Stimulated activated CD4-positive, alpha-beta T cell treated with anti-CD3 and anti-CD28 coated beads, TNF-alpha, amount 100 ng/mL, for 48 hours (primary cell): ENCODE measurements at regions not wholly inside any gene's neighbourhood (a gene's known extent, or its start where the extent isn't known, plus 50 kb on each side); places are given as distances from the start of the nearest gene placed in this dataset.
"Not testable (repeated sequence)": the region's sequence is repeated elsewhere in the genome, so short reads cannot be mapped to it uniquely, and the experiment has no call there.

Source experiments
- DNase-seq, 3 donors: peaks; one replicate each; pipeline ENCODE4 v3.0.0-alpha.2; 2020; ENCODE audit warnings: low read depth in 3 of 3

DNA sequence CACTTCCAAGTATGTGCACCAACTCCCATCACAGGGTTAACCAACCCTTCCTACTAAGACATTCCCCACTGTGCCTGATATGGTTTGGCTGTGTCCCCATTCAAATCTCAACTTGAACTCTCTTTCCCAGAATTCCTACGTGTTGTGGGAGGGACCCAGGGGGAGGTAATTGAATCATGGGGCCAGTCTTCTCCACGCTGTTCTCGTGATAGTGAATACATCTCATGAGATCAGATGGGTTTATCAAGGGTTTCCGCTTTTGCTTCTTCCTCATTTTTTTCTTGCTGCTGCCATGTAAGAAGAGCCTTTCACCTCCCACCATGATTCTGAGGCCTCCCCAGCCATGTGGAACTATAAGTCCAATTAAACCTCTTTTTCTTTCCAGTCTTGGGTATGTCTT, 681.8 kb upstream of the TBX3 start:
- not testable (repeated sequence) for DNase-seq

DNA sequence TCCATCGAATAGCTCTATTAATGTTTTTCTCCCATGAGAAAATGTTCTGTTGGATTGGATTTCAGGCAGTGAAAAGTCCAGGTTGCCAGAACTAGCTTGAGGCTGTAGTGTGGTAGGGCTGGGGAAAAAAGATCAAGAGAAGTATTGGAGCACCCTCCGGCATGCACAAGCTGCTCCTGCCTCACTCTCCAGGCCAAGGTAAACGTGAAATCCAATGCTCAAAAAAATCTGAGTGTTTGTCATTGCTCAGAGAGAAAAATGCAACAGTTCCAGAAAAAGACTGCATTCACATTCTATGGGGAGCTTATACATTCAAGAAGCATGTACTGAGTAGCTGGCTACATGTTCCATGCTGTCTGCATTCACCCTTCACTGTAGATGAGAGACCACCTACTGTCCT, 680.9 kb upstream of the TBX3 start:
- no peak for DNase-seq

DNA sequence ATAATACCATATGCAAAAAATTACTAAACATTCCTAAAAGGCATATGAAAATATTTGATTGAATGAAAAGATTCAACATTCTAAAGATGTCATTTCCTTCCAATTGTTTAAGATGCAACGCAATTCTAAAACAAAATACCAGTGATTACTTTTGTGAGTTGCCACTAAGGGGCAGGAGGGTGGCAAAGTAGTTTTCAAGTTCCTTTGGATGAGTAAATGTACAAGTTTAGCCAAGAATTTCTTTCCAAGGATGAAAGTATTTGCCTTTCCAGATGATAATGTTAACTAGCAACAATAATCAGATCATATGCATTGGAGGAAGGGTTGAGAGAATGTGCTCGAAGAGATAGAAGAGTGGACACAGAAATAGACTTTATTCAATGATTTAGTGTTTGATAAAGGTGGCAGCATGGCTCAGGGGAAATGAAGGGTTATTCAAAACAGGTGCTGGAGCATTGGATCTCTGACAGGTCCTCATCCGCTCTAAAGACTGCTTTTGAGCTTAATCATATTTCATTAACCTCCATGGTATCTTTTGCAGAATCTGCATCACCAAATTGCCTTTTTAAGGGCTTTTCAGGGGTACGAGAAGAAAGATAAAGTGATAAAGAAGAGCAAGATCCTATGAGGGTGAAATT, 678.5 kb upstream of the TBX3 start:
- no peak for DNase-seq

DNA sequence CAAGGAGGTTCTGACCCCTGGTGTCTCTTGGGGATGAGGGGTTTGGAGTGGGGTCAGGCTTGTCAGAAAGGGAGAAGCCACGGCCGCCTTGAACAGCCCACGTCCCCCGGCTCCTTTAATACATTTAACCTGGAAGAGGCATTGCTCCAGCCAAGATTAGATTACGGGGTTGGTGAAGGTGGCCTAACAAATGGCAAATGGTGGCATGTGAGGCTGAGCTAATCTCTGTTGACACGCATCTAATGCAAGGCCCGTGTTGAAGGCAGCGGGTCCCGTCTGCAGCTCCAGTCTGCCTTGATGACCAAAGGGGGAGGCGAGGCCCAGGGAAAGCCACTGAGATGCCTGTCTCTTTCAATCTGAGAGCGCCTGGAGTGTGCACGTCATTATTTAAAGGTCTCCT, 673.7 kb upstream of the TBX3 start:
- no peak for DNase-seq

DNA sequence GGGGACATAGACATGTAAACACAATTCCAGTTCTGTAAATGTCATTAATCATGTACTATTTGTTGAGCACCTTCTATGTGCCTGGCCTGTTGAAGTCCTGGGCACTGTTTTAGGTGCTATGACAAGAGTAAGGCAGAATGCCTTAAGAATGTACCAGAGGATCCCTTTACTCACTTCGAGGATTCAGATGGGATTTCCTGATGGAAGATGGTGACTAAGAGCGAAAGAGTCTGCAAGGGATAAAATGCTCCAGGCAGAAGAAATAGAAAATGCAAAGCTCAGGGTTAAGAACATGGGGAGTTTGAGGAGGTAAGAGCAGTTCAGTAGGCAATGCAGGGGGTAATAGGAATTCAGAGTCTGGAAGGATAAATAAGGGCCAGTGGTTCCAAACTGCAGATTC, 671.3 kb upstream of the TBX3 start:
- DNase-seq, result no peak

DNA sequence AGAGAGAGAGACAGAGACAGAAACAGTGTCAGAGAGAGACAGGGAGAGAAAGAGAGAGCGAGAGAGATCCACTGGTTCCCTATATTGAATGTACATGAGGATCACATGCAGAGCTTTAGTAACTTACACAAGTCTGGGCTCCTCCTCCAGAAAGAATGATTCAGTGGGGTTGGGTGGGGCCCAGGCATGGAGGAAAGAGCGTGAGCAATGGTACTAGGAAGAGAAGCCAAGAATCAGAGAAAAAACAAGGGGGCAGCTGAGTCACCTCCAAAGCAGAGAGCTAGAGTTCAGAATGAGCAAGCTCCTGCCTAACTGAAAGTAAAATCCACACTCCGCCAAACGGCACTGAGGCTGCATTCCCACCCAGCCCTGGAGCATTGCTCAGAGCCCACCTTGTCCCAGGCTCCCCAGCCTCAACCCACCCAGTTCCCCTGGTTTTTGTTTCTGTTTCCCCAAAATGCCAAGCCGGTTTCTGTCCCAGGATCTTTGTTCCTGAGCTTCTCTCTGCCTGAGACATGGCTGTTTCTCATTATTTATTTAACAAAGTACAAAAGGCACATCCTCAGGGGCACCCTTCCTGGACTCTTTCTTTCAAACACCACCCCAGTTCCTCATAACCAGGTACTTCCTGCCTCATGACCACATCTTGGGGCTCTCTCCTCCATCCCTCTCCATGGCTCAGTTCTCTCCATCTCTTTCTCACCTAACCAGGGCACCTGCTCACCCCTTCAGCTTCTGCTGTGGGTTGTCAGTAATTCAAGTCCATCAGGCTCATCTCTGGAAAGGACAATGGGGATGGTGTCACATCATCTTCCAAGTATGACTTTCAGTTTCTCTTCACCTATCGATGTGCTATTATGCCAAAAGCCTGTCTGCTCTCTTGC, 670.3 kb upstream of the TBX3 start:
- peak in 1 of 3 donors; percentile 1 for DNase-seq

DNA sequence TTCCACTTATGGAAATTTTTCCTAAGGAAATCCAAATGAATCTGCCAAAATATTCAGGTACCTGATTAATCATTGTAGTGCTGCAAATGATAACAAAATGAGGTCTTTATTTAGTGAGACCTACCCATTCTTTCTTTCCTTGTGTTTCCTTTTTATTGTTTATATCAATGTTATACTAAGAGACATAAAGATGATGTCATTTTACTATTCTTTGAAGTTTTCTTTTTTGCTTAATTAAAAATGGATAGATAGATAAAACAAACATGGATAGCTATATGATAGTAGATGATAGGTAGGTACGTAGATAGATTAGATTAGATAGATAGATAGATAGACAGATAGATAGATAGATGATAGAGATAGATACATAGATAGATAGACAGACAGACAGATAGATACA, 669.5 kb upstream of the TBX3 start:
- no peak for DNase-seq

DNA sequence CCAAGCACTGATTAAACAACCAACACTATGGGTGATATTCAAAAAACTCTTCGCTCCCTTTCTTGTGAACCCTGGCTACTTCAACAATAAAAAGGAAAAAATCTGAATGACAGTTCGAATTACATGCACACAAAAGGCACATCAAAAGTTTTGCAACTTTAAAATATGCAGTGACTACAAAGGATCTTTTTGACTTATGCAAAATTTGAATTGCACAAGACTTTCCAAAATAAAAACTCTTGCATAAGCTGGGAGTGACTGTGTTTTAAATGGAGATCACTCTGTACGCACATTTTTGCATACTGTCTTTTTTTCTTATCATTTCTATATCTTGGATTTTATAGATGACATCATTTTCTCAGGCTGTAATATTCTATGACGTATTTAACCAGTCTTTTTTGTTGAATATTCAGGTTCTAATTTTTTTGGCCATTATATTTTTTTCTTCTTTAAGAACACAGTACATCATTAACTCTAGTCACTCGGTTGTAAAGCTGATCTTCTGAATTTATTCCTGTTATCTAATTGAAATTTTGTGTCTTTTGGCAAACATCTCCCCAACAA, 667.6 kb upstream of the TBX3 start:
- DNase-seq, result no peak

DNA sequence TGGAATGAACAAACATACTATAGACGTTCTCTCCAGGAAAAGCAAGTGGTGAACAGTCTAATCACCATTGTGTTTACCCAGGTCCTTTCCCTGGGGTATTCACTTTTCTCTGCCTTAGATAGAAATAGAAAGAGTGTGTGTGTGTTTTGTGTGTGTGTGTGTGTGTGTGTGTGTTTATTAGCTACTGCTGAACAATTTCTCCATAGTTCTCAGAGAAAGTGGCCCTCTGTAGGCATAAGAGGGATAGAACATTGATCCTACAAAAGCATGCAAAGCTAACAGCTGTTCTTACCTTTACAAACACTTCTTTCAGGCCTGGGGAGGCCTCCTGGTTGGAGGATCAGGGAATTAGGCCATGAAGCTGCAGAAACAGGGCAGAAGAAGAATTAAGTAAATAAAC, 665.7 kb upstream of the TBX3 start:
- no peak for DNase-seq

DNA sequence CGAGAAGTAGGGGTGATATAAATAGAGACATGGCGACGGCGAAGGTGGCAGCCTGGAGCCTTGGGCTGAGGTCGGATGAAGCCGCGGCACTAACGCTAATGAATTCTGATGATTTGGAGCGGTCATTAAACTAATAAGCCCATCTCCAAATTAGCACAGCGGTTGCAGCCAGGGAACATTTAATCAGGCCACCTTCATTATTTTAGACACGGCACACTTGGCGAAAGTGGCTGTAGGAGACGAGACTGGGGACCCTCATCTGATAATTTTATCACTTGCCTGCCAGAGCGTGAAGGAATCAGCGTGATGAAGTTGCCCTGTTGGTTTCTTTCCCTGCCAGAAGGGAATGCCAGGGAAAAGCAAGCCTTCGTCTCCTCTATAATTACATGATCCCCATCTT, 664.3 kb upstream of the TBX3 start:
- DNase-seq, result no peak

DNA sequence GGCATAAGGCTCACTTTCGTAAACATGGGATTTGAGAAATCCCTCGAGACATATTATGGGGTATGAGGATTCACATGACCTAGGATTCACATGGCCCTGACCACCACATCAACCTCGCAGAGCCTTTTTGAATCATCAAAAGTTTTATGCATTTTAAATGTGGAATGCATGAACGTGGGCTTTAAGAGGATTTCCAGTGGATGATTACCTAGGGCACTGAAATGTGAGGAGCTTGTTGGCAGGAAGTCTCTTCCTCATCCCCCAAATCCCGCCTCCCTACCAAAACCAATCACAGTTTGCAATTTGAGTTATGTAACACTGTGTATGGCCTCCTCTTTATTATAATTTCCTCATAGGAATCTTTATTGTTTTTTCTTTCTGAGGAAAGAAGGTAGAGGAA, 659.6 kb upstream of the TBX3 start:
- DNase-seq, result no peak

DNA sequence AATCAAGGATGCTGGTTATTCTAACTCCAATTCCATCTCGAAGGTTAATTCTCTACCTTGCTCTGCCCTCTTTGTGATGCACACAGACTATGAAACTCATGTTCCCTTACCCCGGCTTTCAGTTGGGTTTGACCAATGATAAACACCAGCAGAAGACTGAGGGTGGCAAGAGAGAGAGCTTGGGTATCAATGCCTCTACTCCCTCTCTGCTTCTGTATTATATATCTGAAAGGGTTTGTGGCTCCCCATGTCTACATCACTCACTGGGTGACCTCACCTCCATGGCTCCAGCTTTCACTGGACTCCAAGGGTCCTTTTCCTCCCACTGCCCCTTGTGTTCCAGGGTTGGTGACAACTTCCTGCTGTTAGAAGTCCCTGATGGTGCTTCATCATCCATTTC, 659.0 kb upstream of the TBX3 start:
- no peak for DNase-seq

DNA sequence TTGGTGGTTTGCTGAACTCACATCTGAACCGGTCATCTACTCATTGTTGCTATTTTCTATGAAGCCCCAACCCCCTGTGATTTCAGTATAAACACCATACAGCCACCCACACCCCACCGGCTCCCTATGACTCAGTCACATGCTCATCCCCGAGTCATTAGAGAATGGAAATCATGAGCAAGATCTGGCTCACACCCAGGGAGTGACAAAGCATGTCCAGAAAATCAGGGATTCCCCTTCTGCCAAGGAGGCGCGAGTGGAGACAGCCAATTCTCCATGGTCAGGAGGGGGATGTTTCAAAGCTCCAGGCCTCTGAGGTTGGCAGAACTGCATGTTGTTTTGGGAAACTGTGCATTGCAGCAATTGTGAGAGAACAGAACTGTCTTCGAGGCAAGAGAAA, 657.5 kb upstream of the TBX3 start:
- peak in 1 of 3 donors; percentile 1 for DNase-seq

DNA sequence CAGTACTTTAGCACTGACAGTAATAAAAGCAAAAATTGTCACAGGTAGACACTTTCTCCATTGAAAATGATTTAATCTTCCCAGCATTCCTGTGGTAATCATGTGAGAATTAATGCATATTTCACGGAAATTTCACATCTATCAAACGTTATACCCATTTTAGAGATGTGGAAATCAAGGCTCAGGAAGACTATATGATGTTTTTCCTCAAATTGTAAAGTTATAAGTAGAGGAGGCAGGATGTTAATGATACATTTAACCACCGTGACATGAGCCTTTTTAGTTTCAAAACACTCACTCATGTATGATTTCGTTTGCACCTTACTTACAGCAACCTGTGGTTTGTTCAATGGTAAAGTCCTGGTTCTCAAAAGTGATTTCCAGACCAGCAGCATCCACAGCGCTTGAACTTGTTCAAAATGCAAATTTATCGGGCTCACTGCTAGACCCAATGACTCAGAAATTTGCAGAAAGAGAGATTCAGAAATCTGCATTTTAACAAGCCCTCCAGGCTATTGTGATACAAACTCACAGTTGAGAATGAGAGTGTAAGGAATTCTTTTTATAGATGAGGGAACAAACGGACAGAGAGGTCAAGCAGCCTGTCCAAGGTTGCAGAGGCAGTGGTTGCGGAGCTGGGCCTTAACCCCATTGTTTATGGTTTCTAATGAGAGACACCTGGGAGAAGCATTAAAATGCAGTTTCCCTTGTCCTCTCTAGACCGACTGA, 654.8 kb upstream of the TBX3 start:
- no peak for DNase-seq

DNA sequence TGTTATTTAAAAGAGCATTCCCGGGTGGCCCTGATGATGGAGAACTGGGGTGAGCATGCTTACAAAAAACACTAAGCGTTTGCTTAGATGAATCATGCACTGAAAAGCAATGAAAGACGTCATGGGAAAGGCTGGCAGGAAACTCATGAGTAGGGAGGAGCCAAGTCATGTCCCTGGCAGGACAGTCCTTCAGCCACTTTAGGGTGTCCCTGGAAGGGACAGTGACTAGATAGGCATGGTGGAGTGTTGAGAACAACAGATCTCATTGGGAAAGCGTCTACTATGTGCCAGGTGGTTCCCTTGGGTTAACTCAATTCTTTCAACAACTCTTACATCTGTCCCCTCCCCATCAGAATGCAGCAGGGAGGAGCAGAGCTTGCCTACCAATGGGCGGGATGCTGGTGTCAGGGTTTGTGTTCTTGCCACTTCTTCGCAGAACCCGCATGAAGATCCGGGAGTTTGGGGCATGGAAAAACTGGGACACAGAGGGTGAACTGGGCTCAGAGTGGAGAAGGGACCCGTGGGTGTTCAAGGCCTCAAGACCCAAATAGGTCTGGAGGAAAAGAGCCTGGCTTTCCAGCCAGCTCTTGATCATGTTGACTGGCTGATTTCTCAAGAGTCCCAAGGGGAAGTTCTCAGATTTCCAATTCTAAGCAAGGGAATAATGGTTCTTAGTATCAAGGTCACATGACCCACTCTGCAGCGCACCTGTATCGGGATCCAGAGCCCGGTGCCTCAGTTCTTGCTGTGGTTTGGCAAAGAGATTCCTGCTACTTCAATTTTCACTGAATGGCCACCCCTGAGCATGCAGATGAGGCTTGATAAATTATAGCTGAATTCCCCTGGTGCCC, 653.9 kb upstream of the TBX3 start:
- no peak for DNase-seq

DNA sequence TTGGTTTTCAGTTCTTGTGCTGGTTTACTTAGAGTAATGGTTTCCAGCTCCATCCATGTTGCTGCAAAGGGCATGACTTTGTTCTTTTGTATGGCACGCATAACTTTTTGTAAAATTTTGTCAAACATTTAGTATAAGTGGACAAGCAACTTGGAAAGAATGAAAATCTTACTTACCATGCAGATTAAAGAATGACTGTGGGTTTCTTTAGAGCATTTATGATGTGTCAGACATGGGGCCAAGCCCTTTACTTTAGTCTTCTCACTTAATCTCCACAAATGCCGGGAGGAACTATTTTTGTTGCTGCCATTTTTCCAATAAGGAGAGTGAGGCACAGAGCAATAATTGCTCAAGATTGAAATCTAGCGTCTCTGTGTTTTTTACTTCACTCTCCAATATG, 652.5 kb upstream of the TBX3 start:
- no peak for DNase-seq

DNA sequence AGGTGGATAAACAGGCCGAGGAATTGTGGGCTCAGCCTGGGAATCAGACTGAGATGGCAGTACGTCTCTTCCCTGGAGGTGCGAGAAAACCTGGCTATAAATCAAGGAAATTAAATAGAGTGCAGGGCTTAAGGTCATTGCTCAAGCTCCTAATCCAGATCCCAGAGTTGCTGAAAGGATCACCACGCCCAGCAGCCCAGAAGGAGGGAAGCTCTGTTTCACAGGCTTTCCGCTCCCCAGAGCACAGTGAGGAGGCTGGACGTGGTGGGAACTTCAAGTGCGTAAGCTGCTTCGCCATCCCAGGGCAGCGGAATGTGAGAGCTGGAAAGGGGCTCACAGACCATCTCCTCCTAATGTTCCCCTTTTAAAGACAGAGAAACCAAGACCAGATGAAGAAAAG, 651.6 kb upstream of the TBX3 start:
- DNase-seq, result no peak

DNA sequence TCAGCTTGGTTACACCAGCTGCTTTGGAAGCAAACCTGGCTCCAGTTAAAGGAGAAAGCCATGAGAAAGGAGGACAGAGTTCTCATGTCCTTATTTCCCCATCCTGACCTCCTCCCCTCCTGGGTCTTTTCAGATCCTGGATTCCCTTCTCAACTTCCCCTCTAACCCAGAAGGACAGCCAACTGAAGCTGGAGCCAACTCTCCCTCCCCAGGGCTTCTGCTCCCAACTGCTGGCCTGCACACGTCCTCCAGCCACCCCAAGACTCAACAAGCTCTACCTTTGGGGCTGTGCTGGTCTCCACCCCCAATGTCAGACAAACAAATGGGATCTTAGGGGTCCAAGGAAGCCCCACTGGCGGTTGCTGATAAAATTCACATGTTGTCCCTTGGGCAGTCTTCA, 651.1 kb upstream of the TBX3 start:
- DNase-seq, result no peak

DNA sequence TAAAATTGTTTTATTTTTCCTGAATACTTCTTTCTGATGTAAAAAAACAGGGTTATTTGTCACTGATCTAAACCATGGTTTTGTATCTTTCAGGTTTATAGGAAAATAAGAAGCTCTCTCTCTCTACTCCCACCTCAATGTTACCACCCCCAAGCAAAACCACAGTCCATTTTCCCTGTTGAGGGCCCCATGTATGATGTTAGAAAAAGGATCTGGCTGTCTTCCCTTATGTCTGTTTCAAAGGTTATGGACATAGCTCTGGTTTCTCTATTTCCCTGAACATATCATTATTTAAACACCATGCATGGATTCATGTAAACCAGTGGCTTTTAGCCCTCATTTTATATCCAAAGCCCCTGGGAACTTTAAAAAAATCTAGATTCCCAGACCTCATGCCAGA, 649.0 kb upstream of the TBX3 start:
- no peak for DNase-seq

DNA sequence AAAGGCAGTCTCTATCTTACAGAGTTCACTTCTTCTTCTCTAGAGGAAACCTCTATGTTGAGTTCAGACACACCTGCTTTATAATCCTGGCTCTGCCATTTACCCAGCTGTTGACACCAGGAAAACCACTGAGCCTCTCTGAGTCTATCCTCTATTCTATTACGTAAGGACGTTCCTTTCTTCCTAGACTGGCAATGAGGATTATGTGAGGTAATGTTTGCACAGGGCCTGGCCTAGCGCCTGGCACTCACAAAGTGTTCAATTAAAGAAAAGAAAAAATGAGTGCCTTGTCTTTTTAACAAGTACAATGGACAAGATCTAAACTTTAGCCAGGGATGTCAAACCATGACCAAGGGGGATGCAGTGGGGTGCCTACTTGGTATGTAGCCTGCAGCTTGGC, 641.9 kb upstream of the TBX3 start:
- no peak for DNase-seq

DNA sequence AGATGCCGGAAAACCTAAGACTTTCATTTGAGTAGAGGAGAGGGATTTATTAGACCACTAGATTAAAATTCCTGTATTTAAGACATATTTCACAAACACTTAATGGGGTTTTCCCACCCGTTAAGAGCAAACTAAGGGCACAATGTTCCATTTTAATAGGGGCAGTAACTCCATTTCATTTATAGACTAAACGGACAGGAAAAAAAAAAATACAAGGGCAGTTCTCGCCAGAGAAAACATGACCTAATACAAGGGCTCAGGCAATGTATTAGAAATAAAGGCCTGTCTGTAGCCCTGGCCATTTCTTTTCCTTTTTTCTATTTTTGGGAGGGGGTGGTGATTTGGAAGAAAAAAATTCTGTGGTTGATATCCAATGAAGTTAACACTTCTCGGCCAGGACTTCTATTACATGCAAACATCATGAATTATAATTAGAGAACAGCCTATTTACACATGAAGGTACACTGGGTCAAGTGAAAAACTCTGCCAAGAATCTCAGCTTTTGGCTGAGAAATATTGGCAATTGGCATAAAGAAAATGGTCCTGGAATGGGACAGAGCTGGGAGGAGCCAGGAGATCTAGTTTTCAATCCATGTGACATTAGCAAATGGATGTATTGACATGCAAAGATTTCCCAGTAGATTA, 641.1 kb upstream of the TBX3 start:
- DNase-seq, result no peak
